Activated T-cell treated with anti-CD3 and anti-CD28 coated beads, Interleukin-2, amount 50 U/mL, for 72 hours (primary cell): ENCODE measurements at regions not wholly inside any gene's neighbourhood (a gene's known extent, or its start where the extent isn't known, plus 50 kb on each side); places are given as distances from the start of the nearest gene placed in this dataset.
"Not testable (repeated sequence)": the region's sequence is repeated elsewhere in the genome, so short reads cannot be mapped to it uniquely, and the experiment has no call there.

Source experiments
- ATAC-seq, 2 donors: fragments of 150-1000 bp; cut with Tn5 transposase; replicated peaks in 1 of 2; 2 replicates each; pipeline ENCODE4 v1.10.0; 2021; ENCODE audit warnings: moderate library complexity in 2 of 2, mild to moderate bottlenecking in 1 of 2
- DNase-seq, 2 donors: peaks; one replicate each; pipeline ENCODE4 v3.0.0; 2021 to 2022; ENCODE audit warnings: mixed read lengths in 1 of 2
- H3K27ac Mint-ChIP-seq: one replicate; pipeline ENCODE4 v1.8.0; 2022; ENCODE audit warnings: mild to moderate bottlenecking, moderate library complexity, mixed read lengths
- H3K27me3 Mint-ChIP-seq: one replicate; pipeline ENCODE4 v1.8.0; 2022; ENCODE audit warnings: low read depth, mixed read lengths
- H3K36me3 Mint-ChIP-seq, 2 donors: one replicate each; pipeline ENCODE4 v1.8.0; 2022; ENCODE audit warnings: mixed read lengths in 2 of 2, mild to moderate bottlenecking in 1 of 2; ENCODE audit not compliant: insufficient read depth in 2 of 2
- H3K4me1 Mint-ChIP-seq: one replicate; pipeline ENCODE4 v1.8.0; 2022; ENCODE audit warnings: low read depth, mixed read lengths
- H3K4me3 Mint-ChIP-seq, 2 donors: one replicate each; pipeline ENCODE4 v1.8.0; 2022; ENCODE audit warnings: mild to moderate bottlenecking in 2 of 2, mixed read lengths in 2 of 2, moderate library complexity in 2 of 2
- H3K9me3 Mint-ChIP-seq, 2 donors: one replicate each; pipeline ENCODE4 v1.8.0; 2022; ENCODE audit warnings: mixed read lengths in 2 of 2

GRCh38 chr17:5877366-5877765, 192.8 kb upstream of the WSCD1 start:
- DNase-seq (no peak), ATAC-seq (no peak)
- peaks cover 17% of the 10 kb centered on the region for H3K27me3 Mint-ChIP-seq
- H3K27ac Mint-ChIP-seq = no peak overlapping the region
- no peaks in the 10 kb centered on the region for H3K4me1 Mint-ChIP-seq
- no peak overlapping the region for H3K4me3 Mint-ChIP-seq
- no peaks in the 10 kb centered on the region for H3K36me3 Mint-ChIP-seq
- H3K9me3 Mint-ChIP-seq = no peaks in the 10 kb centered on the region

- DNase-seq = no peak
- H3K36me3 Mint-ChIP-seq = no peaks in the 10 kb centered on the region
- no peak overlapping the region for H3K27ac Mint-ChIP-seq
- peaks cover 23% of the 10 kb centered on the region for H3K27me3 Mint-ChIP-seq
- no peaks in the 10 kb centered on the region for H3K4me1 Mint-ChIP-seq
- no peak overlapping the region for H3K4me3 Mint-ChIP-seq
- H3K9me3 Mint-ChIP-seq = no peaks in the 10 kb centered on the region
- no peak for ATAC-seq
These were observed 192.2 kb upstream of the WSCD1 start for GRCh38 chr17:5877948-5878347.

DNA sequence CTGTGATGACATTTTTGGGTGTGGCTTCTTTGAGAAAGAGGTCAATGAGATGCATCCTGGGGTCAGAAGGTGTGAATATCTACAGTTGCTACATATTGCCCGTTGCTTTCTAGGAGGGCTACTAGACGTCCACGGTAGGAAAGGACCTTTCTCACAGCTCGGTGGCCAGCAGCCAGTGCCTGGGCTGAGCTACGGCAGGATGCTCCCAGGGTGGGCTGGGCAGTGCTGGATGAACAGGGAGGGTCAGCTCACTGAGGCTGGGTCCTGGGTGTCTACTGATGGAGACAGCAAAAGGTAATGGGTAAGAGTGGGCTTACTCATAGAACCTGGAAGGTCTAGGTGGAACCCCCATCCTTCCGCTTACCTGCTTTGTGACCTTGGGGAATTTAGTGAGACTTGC, 188.3 kb upstream of the WSCD1 start:
- Mint-ChIP-seq H3K27me3 (peaks cover 26% of the 10 kb centered on the region), H3K27ac (no peak overlapping the region), H3K4me1 (no peaks in the 10 kb centered on the region), H3K4me3 (no peak overlapping the region), H3K36me3 (no peaks in the 10 kb centered on the region), H3K9me3 (no peaks in the 10 kb centered on the region)
- no peak for ATAC-seq
- DNase-seq = no peak

DNA sequence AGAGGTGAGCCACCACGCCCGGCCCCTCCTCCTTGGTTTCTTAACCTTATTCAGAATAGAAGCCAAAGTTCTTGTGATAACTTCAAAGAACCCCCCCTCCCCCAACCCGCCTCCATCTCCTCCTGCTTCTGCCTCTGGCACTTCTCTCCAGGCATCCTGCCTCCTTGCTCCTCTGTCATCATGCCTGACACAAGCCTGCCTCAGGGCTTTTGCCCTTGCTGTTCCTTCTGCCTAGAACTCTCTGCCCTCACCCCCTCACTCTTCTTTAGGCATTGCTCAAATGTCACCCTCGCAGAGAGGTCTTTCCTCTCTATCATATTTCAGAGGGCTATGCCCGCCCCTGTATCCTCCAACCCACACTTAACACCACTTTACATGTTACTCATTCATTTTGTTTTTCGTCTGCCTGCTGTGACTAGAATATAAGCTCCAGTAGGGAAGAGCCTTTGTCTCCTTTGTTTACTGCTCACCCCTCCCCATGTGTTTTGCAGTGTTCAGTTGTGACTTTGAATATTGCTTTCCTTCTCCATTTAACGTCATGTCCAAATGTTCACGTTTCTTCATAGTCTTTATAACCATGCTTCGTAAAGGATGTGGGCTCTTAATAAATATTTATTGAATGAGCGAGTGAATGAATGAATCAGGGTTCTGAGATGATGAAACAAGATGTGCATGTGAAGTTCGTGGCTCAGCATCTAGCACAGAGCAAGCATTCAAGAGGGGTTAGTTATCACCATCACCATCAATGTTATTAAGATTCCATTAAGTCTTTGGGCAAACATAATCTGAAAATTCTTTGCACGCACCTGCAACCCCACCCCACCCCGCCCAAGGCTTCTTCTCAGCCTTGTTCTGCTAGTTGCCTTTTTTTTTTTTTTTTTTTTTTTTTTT, 186.2 kb upstream of the WSCD1 start:
- DNase-seq = no peak
- no peaks in the 10 kb centered on the region for H3K4me1 Mint-ChIP-seq

GRCh38 chr17:5885336-5885735, 184.8 kb upstream of the WSCD1 start:
- Mint-ChIP-seq H3K4me3 (no peak overlapping the region), H3K27me3 (peaks cover 23% of the 10 kb centered on the region), H3K36me3 (no peaks in the 10 kb centered on the region), H3K27ac (no peak overlapping the region), H3K4me1 (no peaks in the 10 kb centered on the region), H3K9me3 (peaks cover 0 to 5% of the 10 kb centered on the region in 2 donors)
- DNase-seq (no peak), ATAC-seq (no peak)

More for the DNA sequence above, 186.2 kb upstream of the WSCD1 start:
- Mint-ChIP-seq H3K27me3 (peaks cover 22% of the 10 kb centered on the region), H3K9me3 (no peaks in the 10 kb centered on the region), H3K4me3 (no peak overlapping the region), H3K27ac (no peak overlapping the region), H3K36me3 (no peaks in the 10 kb centered on the region)
- no peak for ATAC-seq

DNA sequence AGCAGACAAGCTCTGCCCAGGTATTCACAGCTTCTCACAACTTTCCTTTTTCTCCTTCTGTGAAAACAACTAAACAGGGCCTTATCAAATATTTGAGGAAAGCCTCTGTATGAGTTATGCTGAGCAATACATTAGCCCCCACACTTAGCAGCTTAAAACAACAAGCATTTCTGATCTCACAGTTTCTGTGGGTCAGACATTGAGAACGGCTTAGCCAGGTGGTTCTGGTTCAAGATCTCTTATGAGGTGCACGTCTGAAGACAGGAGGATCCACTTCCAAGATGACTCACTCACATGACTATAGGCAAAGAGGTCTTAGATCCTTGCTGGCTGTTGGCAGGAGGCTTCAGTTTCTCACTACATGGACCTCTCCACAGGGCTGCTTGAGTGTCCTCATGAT, 181.4 kb upstream of the WSCD1 start:
- peaks cover 16% of the 10 kb centered on the region for H3K27me3 Mint-ChIP-seq
- H3K4me3 Mint-ChIP-seq = no peak overlapping the region
- H3K27ac Mint-ChIP-seq = no peak overlapping the region
- DNase-seq (no peak), ATAC-seq (no peak)
- no peaks in the 10 kb centered on the region for H3K4me1 Mint-ChIP-seq
- H3K36me3 Mint-ChIP-seq = no peaks in the 10 kb centered on the region
- peaks cover 0 to 5% of the 10 kb centered on the region in 2 donors for H3K9me3 Mint-ChIP-seq

- ATAC-seq (no peak), DNase-seq (no peak)
- Mint-ChIP-seq H3K9me3 (peaks cover 0 to 5% of the 10 kb centered on the region in 2 donors), H3K27me3 (peaks cover 37% of the 10 kb centered on the region), H3K27ac (no peak overlapping the region), H3K4me3 (no peak overlapping the region), H3K36me3 (no peaks in the 10 kb centered on the region), H3K4me1 (peaks cover 8% of the 10 kb centered on the region)
These were observed 177.1 kb upstream of the WSCD1 start for GRCh38 chr17:5892921-5893675.

GRCh38 chr17:5893741-5894140, 176.4 kb upstream of the WSCD1 start:
- H3K27ac Mint-ChIP-seq = no peak overlapping the region
- peaks cover 8% of the 10 kb centered on the region for H3K4me1 Mint-ChIP-seq
- peaks cover 35% of the 10 kb centered on the region for H3K27me3 Mint-ChIP-seq
- no peak for ATAC-seq
- H3K9me3 Mint-ChIP-seq = peaks cover 0 to 5% of the 10 kb centered on the region in 2 donors
- no peak overlapping the region for H3K4me3 Mint-ChIP-seq
- no peak for DNase-seq
- H3K36me3 Mint-ChIP-seq = no peaks in the 10 kb centered on the region

GRCh38 chr17:5895276-5895675, 174.9 kb upstream of the WSCD1 start:
- Mint-ChIP-seq H3K4me1 (peaks cover 8% of the 10 kb centered on the region), H3K27me3 (peaks cover 32% of the 10 kb centered on the region), H3K27ac (no peak overlapping the region), H3K36me3 (no peaks in the 10 kb centered on the region), H3K4me3 (no peak overlapping the region), H3K9me3 (peaks cover 0 to under 1% of the 10 kb centered on the region in 2 donors)
- ATAC-seq (no peak), DNase-seq (no peak)

- Mint-ChIP-seq H3K9me3 (no peaks in the 10 kb centered on the region), H3K4me3 (no peak overlapping the region), H3K27ac (no peak overlapping the region), H3K27me3 (peaks cover 32% of the 10 kb centered on the region), H3K4me1 (peaks cover 8% of the 10 kb centered on the region), H3K36me3 (no peaks in the 10 kb centered on the region)
- no peak for ATAC-seq
- DNase-seq = no peak
These were observed 174.0 kb upstream of the WSCD1 start for GRCh38 chr17:5896215-5896614.

DNA sequence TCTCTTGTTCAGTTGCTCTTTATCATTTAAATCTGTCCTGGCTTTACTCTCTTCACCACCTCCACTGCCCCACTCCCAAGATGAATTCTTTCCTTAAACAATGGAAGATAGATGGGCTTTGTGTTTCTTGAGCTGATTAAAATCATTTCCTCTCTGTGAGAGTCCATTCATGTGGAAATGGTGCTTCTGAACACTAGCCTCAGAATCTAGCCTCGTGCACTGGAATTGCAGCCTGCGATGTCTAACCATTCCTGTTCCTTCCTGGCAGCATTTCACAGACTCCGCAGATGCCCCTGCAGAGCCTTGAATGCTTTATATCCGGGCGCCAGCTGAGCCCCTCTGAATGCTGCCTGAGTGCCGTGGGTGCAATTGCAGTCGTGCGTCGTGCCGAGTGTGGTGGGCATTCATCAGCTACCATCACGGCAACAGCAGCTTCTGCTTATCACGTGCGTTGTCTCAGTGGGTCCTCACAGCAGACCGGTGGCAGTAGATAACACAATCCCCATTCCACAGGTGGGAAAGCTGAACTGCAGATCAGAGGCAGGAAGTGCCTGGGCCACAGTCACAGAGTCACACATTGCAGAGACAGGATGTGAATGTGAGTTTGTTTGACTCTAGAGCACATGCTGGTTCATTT, 172.8 kb upstream of the WSCD1 start:
- H3K27me3 Mint-ChIP-seq = peaks cover 32% of the 10 kb centered on the region
- peak overlapping the region in 1 of 2 donors; percentile 11 for H3K4me3 Mint-ChIP-seq
- H3K9me3 Mint-ChIP-seq = no peaks in the 10 kb centered on the region
- no peaks in the 10 kb centered on the region for H3K36me3 Mint-ChIP-seq
- ATAC-seq (no peak), DNase-seq (no peak)
- no peak overlapping the region for H3K27ac Mint-ChIP-seq
- peaks cover 8% of the 10 kb centered on the region for H3K4me1 Mint-ChIP-seq

DNA sequence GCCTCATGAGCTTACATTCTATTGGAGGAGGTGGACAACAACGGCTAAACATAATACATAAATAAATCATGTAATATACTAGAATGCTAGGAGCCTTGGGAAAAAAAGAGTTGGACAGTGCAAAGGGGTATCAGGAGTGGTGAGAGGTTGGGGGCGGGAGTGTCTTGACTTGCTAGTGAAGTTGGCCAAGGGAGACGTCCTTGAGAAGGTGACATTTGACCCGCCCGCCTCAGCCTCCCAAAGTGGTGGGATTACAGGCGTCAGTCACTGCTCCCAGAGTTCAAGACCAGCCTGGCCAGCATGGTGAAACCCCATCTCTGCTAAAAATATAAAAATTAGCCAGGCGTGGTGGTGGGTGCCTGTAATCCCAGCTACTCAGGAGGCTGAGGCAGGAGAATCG, 172.2 kb upstream of the WSCD1 start:
- not testable (repeated sequence) for H3K4me3 Mint-ChIP-seq, H3K9me3 Mint-ChIP-seq

GRCh38 chr17:5898406-5898805, 171.8 kb upstream of the WSCD1 start:
- H3K9me3 Mint-ChIP-seq = no peaks in the 10 kb centered on the region
- no peak overlapping the region for H3K27ac Mint-ChIP-seq
- ATAC-seq = no peak
- H3K27me3 Mint-ChIP-seq = peaks cover 31% of the 10 kb centered on the region
- H3K36me3 Mint-ChIP-seq = no peaks in the 10 kb centered on the region
- H3K4me1 Mint-ChIP-seq = peaks cover 8% of the 10 kb centered on the region
- no peak for DNase-seq
- H3K4me3 Mint-ChIP-seq = no peak overlapping the region

More for the DNA sequence above, 172.2 kb upstream of the WSCD1 start:
- H3K27me3 Mint-ChIP-seq = peaks cover 32% of the 10 kb centered on the region
- DNase-seq, H3K27ac Mint-ChIP-seq, H3K4me1 Mint-ChIP-seq, H3K36me3 Mint-ChIP-seq, ATAC-seq: not testable (repeated sequence)
